GM12878 (cell line): ENCODE measurements at regions not wholly inside any gene's neighbourhood (a gene's known extent, or its start where the extent isn't known, plus 50 kb on each side); places are given as distances from the start of the nearest gene placed in this dataset.

ENCODE experiments used
- ATAC-seq: fragments of 200-7000 bp; cut with Tn5 transposase; 3 replicates; pipeline ENCODE4 v1.9.1; 2020; ENCODE audit warnings: mild to moderate bottlenecking, moderate library complexity
- BruUV-seq: library from RNA; stranded (reverse); fragments of 400-500 nt; replicated peaks from 2 replicates; lab custom pipeline; 2021; lab: Mats Ljungman, UMichigan
- CTCF ChIA-PET: fragments of 300-600 bp; sonication (Branson Sonifier 250); formaldehyde crosslinking; extraction: SDS; loops from one replicate; lab custom pipeline; 2021; ENCODE audit warnings: inconsistent platforms; lab: Yijun Ruan, JAX
- POLR2A ChIA-PET: fragments of 350-600 bp; formaldehyde crosslinking; extraction: SDS; loops from one replicate; lab custom pipeline; 2021; ENCODE audit warnings: inconsistent platforms; lab: Charles Lee
- RAD21 ChIA-PET: fragments of 300-600 bp; sonication (Branson Sonifier 250); formaldehyde crosslinking; loops from one replicate; lab custom pipeline; 2023; ENCODE audit warnings: antibody characterized with exemption; ENCODE audit not compliant: unreplicated experiment; lab: Charles Lee
- SMC1A ChIA-PET: fragments of 300-600 bp; sonication (Branson Sonifier 250); formaldehyde crosslinking; loops from one replicate; lab custom pipeline; 2023; ENCODE audit not compliant: unreplicated experiment, uncharacterized antibody; lab: Charles Lee
- DNase-seq: peaks from one replicate; pipeline ENCODE4 v3.0.0-alpha.2; 2011; ENCODE audit warnings: low read depth, low spot score
- FAIRE-seq: peaks from 3 replicates; lab custom pipeline; 2011; peaks lifted over from hg19 to GRCh38; lab: Jason Lieb, UNC
- H2AFZ ChIP-seq: 2 replicates; pipeline ENCODE4 v1.6.0; 2011; ENCODE audit warnings: low read depth, low read length, control low read depth; ENCODE audit not compliant: control insufficient read depth
- H3K27ac ChIP-seq: 2 replicates; pipeline ENCODE4 v1.5.1; 2011; ENCODE audit warnings: control low read depth; ENCODE audit not compliant: control insufficient read depth, insufficient read depth
- H3K27me3 ChIP-seq, 2 experiments: replicated peaks in 1 of 2; 2 replicates each; pipeline versions ENCODE4 v1.6.0 to v1.6.1; 2011; ENCODE audit warnings: low read length in 1 of 2; ENCODE audit not compliant: control insufficient read depth in 2 of 2, insufficient read depth in 2 of 2
- H3K36me3 ChIP-seq, 2 experiments: 2 replicates each; pipeline ENCODE4 v1.5.1; 2011; ENCODE audit warnings: low read length in 1 of 2; ENCODE audit not compliant: control insufficient read depth in 2 of 2, insufficient read depth in 2 of 2
- H3K4me1 ChIP-seq: 2 replicates; pipeline ENCODE4 v1.6.1; 2011; ENCODE audit warnings: mild to moderate bottlenecking, low read length, moderate library complexity, mixed read lengths; ENCODE audit not compliant: control insufficient read depth, insufficient read depth
- H3K4me2 ChIP-seq: 2 replicates; pipeline ENCODE4 v1.6.0; 2011; ENCODE audit warnings: control low read depth; ENCODE audit not compliant: control insufficient read depth, insufficient read depth
- H3K4me3 ChIP-seq: fragments of 200-600 bp; sonication (generic); 2 replicates; pipeline ENCODE4 v1.5.1; 2016
- H3K79me2 ChIP-seq: 2 replicates; pipeline ENCODE4 v1.6.0; 2011; ENCODE audit warnings: low read length; ENCODE audit not compliant: control insufficient read depth, insufficient read depth
- H3K9ac ChIP-seq: 2 replicates; pipeline ENCODE4 v1.8.0; 2011; ENCODE audit warnings: low read length, control low read depth, mixed read lengths; ENCODE audit not compliant: control insufficient read depth, insufficient read depth
- H3K9me3 ChIP-seq: replicated peaks from 3 replicates; pipeline ENCODE4 v1.5.1; 2011; ENCODE audit warnings: mild to moderate bottlenecking, low read length; ENCODE audit not compliant: control insufficient read depth, insufficient read depth
- H4K20me1 ChIP-seq: 2 replicates; pipeline ENCODE4 v1.6.0; 2011; ENCODE audit not compliant: control insufficient read depth, insufficient read depth
- ASH2L ChIP-seq: fragments of 300-600, 200-600 bp; sonication (generic); IDR thresholded peaks from 2 replicates; pipeline ENCODE4 v1.6.1; 2017; ENCODE audit warnings: low read depth, mild to moderate bottlenecking, borderline replicate concordance
- BHLHE40 ChIP-seq, 2 experiments: fragments of 450-650 bp in 1 of 2; IDR thresholded peaks; 2 replicates each; pipeline ENCODE4 v1.6.1; 2011 to 2017; ENCODE audit warnings: low read depth in 2 of 2, borderline replicate concordance in 1 of 2, improper control_type of control experiment in 1 of 2, low read length in 1 of 2, mild to moderate bottlenecking in 1 of 2
- BMI1 ChIP-seq: fragments of 450-650 bp; IDR thresholded peaks from 2 replicates; pipeline ENCODE4 v1.6.1; 2016; ENCODE audit warnings: mild to moderate bottlenecking, moderate library complexity, borderline replicate concordance
- CBX5 ChIP-seq: sonication (generic); IDR thresholded peaks from 2 replicates; pipeline ENCODE4 v1.6.1; 2016; ENCODE audit warnings: low read depth, moderate library complexity, mild to moderate bottlenecking, inconsistent platforms
- CTCF ChIP-seq, 3 experiments: IDR thresholded peaks in 2 of 3; conservative IDR thresholded peaks in 1 of 3; 2 replicates each; pipeline ENCODE4 v1.5.1; 2011; ENCODE audit warnings: low read depth in 3 of 3, low read length in 3 of 3, mild to moderate bottlenecking in 3 of 3, control low read depth in 2 of 3, moderate library complexity in 2 of 3, inconsistent platforms in 1 of 3, mixed read lengths in 1 of 3; ENCODE audit not compliant: control insufficient read depth in 2 of 3, insufficient read depth in 1 of 3; ENCODE audit errors: extremely low read depth in 1 of 3
- DPF2 ChIP-seq: fragments of 450-650 bp; IDR thresholded peaks from 2 replicates; pipeline ENCODE4 v1.6.1; 2017; ENCODE audit warnings: mild to moderate bottlenecking
- HDAC2 ChIP-seq: fragments of 200-600 bp; sonication (generic); IDR thresholded peaks from 2 replicates; pipeline ENCODE4 v1.6.1; 2017
- JUND ChIP-seq: IDR thresholded peaks from 2 replicates; pipeline ENCODE4 v1.6.1; 2012; ENCODE audit warnings: low read depth, mild to moderate bottlenecking, low read length, improper control_type of control experiment, moderate library complexity
- MTA3 ChIP-seq: IDR thresholded peaks from 2 replicates; pipeline ENCODE4 v1.6.1; 2012; ENCODE audit warnings: low read length, inconsistent platforms, borderline replicate concordance
- NFXL1 ChIP-seq: fragments of 450-650 bp; IDR thresholded peaks from 2 replicates; pipeline ENCODE4 v1.6.1; 2017; ENCODE audit warnings: antibody characterized with exemption, mild to moderate bottlenecking, borderline replicate concordance
- RELA ChIP-seq: fragments of 450-650 bp; IDR thresholded peaks from 2 replicates; pipeline ENCODE4 v1.8.0; 2014; ENCODE audit warnings: borderline replicate concordance; ENCODE audit not compliant: partially characterized antibody
- SMAD5 ChIP-seq: IDR thresholded peaks from 2 replicates; pipeline ENCODE4 v1.6.1; 2016; ENCODE audit warnings: antibody characterized with exemption, low read depth
- STAT3 ChIP-seq: IDR thresholded peaks from 2 replicates; pipeline ENCODE4 v1.6.1; 2011; ENCODE audit warnings: low read depth, low read length, improper control_type of control experiment
- ZBED1 ChIP-seq: IDR thresholded peaks from 2 replicates; pipeline ENCODE4 v1.6.1; 2016; ENCODE audit warnings: borderline replicate concordance
- ZNF207 ChIP-seq: fragments of 450-650 bp; IDR thresholded peaks from 2 replicates; pipeline ENCODE4 v1.6.1; 2014; ENCODE audit warnings: antibody characterized with exemption, mild to moderate bottlenecking, borderline replicate concordance
- WGBS: methylation state at CpG from one replicate; pipeline ENCODE4 v1.1.6; 2016; ENCODE audit warnings: low lambda C conversion rate; ENCODE audit not compliant: insufficient replicate concordance, insufficient coverage; ENCODE audit errors: missing lambda C conversion rate; 5-methylcytosine and 5-hydroxymethylcytosine counted together
- in situ Hi-C: fragments of 300-500 bp; cut with MboI; formaldehyde crosslinking; loops from 9 replicates; pipeline ENCODE4 v1.14.3; 2018; ENCODE audit warnings: mixed read lengths
- intact Hi-C: fragments of 100-400 bp; cut with micrococcal nuclease; formaldehyde crosslinking; loops from one replicate; pipeline ENCODE4 v1.14.2; 2022; ENCODE audit not compliant: unreplicated experiment
- TF ChIP-seq, protein P1 (sequence below): fragments of 150-350 bp; IDR thresholded peaks from 2 replicates; pipeline ENCODE4 v1.6.1; 2014; ENCODE audit warnings: mild to moderate bottlenecking, low read depth, low read length

DNA sequence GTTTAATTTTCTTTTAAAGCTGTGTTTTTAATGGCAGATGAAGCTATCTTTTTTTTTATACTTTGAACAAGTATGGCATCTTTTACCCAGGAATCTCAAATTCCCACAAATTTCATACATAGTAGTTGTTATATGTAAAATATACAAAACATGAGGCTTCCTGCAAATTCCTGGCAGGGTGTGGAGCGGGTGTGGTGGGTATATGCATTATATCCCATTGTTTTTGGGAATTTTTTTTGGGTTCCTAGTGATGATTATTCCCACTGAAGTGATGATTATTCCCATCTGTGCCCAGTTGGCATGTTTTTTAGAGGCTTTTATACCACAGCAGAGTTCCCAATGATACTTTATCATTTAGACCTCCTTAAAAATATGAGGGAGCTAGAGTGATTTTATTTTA lies 320.4 kb downstream of the ZFHX3 start:
- ChIA-PET RAD21 (no interaction called here), SMC1A (interaction anchor here (0.8 kb wide), 1 partner anchor 21 kb away, joined by 3 read pairs; no protein-coding TSS in a partner anchor), POLR2A (no interaction called here), CTCF (interaction anchor here (0.6 to 1.8 kb wide), 3 partner anchors 16 to 105 kb away, joined by 3 to 4 read pairs (median 4); no protein-coding TSS in a partner anchor)
- Histone ChIP-seq H2AFZ (no peak overlapping the region), H3K4me1 (no peaks in the 10 kb centered on the region), H4K20me1 (no peaks in the 10 kb centered on the region), H3K79me2 (no peaks in the 10 kb centered on the region), H3K9me3 (no peaks in the 10 kb centered on the region), H3K27me3 (no peaks in the 10 kb centered on the region), H3K36me3 (no peaks in the 10 kb centered on the region), H3K4me3 (no peak overlapping the region), H3K4me2 (no peak overlapping the region), H3K27ac (no peak overlapping the region), H3K9ac (no peak overlapping the region)
- DNase-seq (no peak), ATAC-seq (no peak), FAIRE-seq (no peak)
- TF ChIP-seq BHLHE40 (IDR thresholded peaks at IDR 0.05; ENCODE audit: borderline replicate concordance in 1 of 2, low read depth in 2 of 2, low read length in 1 of 2) (no peak), RELA (no peak), ZNF207 (no peak), MTA3 (no peak), NFXL1 (no peak), SMAD5 (no peak), ZBED1 (no peak), BMI1 (no peak), DPF2 (no peak), ASH2L (no peak), STAT3 (no peak), HDAC2 (no peak), JUND (no peak), CBX5 (no peak), CTCF (IDR thresholded peaks at IDR 0.05 in 2 of 3, conservative IDR thresholded peaks at IDR 0.05 in 1 of 3; ENCODE audit: control insufficient read depth in 2 of 3, extremely low read depth in 1 of 3, insufficient read depth in 1 of 3, low read depth in 3 of 3, low read length in 3 of 3) (no peak)
- TF ChIP-seq, protein P1, sequence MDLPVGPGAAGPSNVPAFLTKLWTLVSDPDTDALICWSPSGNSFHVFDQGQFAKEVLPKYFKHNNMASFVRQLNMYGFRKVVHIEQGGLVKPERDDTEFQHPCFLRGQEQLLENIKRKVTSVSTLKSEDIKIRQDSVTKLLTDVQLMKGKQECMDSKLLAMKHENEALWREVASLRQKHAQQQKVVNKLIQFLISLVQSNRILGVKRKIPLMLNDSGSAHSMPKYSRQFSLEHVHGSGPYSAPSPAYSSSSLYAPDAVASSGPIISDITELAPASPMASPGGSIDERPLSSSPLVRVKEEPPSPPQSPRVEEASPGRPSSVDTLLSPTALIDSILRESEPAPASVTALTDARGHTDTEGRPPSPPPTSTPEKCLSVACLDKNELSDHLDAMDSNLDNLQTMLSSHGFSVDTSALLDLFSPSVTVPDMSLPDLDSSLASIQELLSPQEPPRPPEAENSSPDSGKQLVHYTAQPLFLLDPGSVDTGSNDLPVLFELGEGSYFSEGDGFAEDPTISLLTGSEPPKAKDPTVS: no peak
- 42% methylated on average over 1 of the region's 1 CpG for WGBS
- in situ Hi-C loops: no loop called here
- BruUV-seq: no TSS peak
- intact Hi-C loops: no loop called here
